8988T (cell line): ENCODE measurements at regions not wholly inside any gene's neighbourhood (a gene's known extent, or its start where the extent isn't known, plus 50 kb on each side); places are given as distances from the start of the nearest gene placed in this dataset.
"Not testable (repeated sequence)": the region's sequence is repeated elsewhere in the genome, so short reads cannot be mapped to it uniquely, and the experiment has no call there.

ENCODE experiments used
- DNase-seq: peaks from one replicate; pipeline ENCODE4 v3.0.0; 2011

DNA sequence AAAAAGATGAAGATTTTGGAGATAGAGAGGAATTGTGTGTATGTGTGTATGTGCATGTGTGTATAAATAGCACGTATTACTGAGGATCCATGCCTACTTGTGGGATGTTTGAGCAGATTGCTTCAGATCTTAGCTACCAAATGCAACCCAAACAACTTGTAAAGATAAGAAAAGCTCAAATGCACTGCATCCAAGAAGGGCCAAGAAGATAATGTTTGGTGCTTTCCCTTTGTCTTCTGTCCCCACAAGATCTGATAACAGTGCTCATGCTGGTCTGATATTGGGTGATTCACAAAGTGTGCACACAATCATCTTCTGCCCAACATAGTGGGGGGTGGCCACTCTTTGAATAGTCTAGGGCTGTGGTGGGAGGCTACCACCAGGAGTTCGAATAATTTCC is 284.8 kb upstream of the CYRIA start:
- DNase-seq = no peak

DNA sequence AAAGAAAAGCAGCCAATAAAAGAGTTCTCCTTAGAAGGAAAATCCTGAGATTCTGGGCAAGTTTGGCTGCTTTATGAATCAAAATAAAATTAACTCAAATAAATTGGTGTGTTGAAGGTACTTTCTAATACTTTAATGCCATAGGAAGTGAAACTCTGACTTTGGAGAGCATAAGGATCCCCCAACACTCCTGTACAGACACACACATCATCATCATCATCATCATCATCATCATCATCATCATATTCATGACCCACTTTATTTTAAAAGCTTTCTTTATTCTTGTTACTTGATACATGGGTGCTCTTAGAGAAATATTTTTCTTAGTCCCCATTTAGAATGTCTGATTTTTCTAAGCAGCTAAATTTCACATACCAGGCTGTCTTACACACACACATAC is 283.1 kb upstream of the CYRIA start:
- DNase-seq = no peak

DNA sequence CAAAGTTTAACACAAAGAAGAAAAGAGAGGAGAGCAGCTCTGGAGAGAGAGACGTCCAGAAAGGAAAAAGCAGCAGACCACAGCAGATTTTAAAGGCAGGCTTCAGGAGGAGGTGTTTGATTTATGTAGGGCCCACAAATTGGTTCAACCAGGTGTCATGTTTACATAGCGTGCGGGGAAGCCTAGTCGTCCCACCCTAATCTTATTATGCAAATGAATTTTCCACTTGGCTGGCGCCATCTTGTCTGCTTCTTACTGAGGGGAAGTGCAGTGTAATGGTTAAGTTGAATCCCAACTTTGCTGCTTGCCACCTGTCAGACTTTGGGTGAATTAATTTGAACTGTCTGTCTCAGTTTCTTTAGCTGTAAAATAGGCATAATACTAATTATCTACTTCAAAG is 282.4 kb upstream of the CYRIA start:
- no peak for DNase-seq

DNA sequence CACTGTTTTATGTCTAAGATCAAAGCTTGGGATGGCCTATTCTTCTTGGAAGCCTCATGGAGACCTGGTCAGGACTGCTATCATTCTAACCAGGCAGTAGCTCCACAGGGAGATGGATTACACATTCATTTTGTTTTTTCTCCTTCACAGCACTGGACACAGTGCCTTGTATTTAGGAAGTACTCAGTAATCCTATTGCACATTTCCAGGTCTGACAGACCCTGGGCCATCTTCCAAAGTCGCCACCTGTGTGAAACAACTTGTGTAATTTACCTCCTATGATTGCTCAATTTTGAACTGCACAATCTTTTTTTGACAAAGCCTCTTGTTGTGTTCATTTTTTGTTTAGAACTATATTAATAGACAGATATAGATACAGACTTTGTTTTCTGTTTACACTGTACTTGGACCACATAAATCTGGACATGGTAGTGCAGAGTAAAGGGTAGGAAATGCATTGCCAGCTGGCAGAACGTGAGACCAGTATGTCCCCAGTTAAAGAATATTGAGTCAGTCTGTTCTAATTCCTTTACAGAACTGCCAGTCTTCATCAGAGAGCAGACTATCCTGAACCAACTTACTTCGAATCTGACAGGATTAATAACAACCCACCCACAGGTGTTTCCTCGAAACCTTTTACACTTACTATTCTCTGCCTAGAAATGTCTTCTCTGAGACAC is 277.8 kb upstream of the CYRIA start:
- DNase-seq = no peak

DNA sequence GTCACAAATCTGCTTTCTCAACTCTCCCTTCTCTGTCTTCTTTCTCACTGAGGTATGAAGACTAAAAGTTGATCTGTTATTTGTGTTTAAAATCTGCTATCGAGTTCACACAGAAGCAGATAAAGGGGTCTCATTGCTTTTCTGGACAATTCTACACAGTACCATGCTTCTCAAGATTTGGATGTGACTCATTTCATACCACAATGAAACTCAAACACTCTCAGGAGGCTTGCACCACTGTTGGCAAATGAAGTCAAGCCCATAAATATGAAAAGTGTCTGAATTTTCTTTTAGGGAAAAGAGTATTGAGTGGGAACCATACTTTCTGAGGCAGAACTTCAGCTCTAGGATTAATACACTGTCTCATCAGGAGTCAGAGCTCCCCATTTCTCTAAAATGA is 274.6 kb upstream of the CYRIA start:
- DNase-seq = no peak

DNA sequence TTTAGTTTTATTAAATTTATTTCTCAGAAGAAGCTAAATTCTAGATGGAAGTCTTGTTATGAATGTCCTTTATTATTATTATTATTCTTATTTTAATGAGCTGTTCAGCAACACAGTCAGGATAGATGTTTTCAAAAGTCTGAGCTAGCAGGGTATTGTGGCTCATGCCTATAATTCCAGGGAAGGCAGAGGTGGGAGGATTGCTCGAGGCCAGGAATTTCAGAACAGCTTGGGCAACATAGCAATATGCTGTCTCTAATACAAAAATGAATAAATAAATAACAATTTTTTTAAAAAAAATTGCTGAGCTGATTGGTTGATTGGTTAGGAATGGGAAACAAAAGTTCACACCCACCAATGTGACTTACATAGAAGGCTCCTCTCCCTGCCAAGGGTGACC is 274.1 kb upstream of the CYRIA start:
- no peak for DNase-seq

DNA sequence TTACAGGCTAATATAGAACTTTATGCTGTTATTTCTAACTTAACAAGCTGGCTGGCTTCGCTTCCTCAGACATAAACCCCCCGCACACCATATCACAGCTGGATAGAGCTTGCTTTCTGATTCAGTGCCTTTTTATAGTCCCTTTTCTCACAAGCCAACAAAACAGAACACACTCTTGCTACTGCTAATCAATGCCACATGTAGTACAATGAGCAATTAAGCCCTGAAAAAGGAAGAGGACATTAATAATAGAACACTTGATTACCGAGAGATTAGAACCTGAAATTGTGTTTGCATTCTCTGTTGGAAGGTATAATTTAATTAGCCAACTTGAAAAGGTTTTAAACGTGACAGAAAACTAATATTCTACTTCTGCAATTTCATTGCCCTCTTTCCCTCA is 267.7 kb upstream of the CYRIA start:
- DNase-seq = no peak

DNA sequence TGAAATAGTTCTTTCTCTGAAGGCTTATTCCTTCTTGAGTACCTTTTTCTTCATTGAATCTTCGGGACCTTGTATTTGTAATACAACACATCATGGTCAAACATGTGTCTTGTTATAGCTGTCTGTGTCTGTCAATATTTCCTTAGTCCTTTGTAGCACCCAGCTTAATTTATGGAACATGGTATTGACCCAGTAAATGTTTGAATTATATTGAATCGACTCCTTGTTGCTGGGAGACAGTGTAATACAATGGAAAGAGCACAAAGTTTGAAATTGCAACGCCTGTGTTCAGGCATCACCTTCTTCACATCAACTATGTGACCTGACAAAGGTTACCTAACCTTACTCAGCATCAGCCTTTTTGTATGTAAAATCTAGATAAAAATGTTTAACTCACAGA is 267.2 kb upstream of the CYRIA start:
- no peak for DNase-seq

DNA sequence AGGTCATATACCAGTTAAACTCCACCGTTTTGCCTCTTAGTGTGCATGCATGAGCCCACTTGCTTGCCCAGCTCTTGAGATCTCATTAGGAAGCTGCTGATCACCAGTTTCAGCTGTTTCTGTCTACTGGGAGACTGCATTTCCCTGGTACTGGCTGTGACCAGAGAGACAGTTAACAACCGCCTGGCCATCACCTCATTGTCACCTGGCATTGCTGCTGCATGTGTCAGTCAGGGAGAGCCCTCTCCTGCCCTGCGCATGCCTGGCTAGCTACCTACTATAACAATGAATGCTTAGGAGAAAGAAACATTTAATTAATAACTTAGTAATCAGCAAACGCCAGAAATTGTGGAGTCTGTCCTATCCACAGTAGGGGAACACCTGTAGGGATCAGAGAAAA is 265.8 kb upstream of the CYRIA start:
- no peak for DNase-seq

DNA sequence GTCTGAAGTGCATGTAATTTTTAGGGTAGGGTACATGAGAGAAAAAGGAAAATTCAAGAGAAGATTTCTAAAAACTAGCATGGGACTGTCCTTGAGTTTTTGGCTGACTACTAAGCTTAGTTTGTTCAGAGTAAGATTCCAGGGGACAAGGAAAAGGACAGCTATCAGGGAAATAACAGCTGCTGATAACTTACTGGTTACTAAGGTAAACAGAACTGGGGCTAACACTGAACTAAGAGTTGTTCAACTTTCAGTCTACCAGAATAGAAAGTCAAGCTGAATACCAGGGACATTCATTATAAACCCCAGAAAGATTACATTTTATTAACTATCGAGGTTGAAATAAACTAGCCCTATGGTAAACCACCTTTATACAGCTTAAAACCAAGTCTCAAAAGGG is 261.8 kb upstream of the CYRIA start:
- DNase-seq = no peak

DNA sequence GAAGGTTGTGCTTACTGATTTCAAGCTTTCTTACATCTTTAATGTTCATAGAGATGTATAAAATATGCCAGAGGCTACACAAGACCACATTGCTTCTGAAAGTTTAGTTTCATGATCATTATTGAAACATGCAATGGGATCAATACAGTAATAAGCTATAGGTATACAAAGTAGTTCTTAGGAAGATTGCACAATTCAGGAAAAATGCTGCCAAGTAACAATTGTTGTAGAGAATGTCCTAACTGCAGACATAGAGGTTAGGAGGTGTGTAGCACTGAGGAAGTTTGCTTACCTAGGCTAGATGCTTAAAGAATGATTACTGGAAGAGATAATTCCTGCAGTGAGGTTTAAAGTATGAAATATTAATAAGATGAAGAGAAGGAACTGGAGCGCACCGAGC is 259.5 kb upstream of the CYRIA start:
- DNase-seq = no peak

DNA sequence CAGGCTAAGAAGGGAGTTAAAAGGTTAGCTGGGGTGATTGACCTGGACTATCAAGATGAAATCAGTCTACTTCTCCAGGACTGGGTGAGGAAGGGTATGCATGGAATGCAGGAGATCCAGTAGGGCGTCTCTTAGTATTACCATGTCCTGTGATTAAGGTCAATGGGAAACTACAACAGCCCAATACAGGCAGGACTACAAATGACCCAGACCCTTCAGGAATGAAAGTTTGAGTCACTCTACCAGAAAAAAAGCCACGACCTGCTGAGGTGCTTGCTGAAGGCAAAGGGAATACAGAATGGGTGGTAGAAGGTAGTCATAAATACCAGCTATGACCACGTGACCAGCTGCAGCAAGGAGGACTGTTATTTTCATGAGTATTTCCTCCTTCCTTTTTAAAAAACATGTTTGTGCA is 249.7 kb upstream of the CYRIA start:
- DNase-seq = not testable (repeated sequence)

DNA sequence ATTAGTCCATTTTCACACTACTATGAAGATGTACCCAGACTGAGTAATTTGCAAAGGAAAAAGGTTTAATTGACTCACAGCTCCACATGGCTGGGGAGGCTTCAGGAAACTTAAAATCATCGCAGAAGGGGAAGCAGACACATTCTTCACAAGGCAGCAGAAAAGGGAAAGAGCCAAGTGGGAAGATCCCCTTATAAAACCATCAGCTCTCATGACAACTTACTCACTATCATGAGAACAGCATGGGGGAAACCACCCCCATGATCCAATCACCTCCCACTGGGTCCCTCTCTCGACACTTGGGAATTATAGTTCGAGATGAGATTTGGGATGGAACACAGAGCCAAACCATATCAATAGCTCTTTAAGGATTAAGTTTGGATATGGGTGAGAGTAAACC is 246.1 kb upstream of the CYRIA start:
- no peak for DNase-seq

DNA sequence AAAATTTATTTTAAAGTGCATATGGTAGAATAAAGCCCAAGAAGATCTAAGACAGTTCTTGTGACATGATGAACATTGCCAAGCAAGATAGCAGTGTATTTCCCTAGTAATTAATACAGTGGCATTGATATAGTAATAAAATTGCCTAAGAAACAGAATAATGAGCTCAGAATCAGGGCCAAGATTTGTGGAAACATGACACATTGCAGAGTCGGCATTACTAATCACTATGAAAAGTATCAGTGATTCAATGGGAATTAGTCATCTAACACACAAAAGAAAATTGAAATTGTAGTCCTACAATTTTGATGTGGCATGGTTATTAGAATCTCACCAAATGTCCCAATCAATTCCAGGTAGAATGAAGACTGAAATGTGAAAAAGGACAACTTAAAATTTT is 243.0 kb upstream of the CYRIA start:
- no peak for DNase-seq

DNA sequence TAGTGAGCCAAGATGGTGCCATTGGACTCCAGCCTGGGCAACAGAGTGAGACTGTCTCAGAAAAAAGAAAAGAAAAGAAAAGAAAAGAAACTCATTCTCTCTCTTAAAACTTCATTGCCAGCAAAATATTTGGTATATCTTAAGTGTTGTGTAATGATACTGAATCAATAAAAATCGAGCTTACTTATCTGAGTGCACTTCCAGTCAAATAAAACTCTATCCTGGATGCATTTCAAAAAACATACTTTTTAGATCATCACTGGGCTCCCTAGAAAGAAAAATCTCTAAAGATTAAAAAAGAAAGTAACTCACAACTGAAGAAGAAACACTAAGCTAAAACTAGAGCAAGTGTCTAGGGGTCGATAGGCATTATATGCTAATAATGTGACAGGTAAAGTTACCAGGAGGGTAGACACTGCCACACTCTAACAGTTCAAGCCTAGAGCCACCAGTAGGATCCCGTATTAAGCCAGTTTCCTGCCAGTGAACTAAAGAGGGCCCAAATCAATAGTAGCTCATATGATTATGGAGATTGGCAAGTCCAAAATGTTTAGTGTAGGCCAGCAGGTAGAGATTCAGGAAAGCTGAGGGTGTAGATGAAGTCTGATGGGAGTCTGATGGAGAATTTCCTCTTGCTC is 242.1 kb upstream of the CYRIA start:
- no peak for DNase-seq

DNA sequence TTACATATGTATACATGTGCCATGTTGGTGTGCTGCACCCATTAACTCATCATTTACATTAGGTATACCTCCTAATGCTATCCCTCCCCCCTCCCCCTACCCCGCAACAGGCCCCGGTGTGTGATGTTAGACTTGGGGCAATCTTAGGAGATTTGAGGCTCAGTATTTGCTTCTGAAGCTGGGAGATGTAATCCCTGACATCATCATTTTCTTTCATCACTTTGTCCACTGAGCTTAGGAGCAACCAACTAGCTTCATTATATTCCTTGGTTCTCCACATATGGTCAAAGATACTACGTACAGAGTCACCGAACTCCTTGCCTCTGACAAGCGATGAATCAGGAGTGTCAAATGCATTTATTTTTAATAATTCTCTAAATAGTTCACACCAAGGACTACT is 239.7 kb upstream of the CYRIA start:
- not testable (repeated sequence) for DNase-seq

DNA sequence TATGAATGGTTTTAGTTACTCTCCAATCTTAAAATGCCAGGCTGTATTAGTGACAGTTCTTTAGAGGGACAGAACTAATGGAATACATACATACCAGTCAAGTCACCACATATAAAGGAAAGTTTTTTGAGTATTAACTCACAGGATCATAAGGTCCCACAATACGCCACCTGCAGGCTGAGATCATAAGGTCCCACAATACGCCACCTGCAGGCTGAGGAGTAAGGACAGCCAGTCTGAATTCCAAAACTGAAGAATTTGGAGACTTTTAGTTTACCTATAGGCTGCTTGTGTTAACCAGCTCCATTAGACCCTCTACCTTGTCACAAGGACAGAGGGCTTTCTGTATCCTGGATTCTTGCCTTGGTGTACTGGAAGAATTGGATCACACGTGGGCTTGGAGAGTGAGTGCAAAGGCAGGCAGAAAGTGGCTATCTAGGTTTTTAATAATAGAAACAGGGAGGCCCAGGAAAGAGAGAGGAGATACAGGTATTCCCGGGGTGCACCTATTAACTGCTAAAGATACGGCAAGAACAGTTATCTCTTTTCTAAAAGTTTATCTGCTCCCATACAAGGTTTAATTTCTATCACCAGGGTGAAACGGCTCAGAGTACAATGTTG is 234.9 kb upstream of the CYRIA start:
- no peak for DNase-seq

DNA sequence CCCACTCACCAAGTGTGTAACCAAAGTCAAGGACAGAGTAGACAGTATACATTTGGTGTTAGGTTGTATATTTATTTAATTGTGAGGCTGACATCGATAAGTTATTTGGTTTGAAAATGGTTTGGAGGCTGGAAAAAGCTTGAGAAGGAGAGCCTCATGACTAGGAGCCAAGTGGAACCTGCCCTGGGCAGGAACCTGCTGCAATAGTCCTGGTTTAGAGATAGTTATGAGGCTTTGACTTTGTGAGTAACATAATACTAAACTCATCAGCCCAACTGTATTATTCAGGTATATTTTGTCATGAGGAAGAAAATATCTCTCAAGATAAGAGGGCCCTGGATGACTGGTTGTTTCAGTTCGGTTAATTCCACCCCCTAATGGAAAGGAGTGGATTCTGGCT is 234.3 kb upstream of the CYRIA start:
- no peak for DNase-seq

DNA sequence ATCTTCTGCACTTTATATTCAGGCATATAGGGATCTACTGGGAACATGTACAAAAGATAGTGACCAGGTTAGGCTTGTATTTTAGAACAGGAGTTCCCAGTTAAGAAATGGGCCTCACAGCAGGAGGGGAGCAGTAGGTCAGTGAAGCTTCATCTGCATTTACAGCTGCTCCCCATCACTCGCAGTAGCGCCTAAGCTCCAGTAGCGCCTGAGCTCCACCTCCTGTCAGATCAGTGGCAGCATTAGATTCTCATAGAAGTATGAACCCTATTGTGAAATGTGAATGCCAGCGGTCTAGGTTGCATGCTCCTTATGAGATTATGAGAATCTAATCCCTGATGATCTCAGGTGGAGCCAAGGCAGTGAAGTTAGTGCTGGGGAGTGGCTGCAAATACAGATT is 224.4 kb upstream of the CYRIA start:
- DNase-seq = no peak

DNA sequence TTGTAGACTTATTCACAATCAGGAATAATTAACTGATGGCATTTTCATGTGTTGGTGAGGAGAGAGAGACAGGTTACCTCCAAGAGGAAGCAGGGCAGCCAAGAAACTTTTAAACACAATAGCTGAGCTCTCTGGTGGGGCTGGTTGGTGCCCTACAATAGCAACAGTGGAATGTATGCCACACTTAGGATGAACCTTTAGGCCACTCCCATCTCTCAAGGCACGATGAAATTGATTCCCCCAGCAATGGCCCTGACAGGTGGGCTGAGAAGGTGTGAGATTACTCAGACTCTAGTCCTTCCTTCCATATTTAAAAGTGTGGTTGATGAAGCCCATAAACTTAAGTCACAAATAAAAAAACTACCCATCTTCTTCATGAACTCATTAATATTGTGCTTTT is 219.4 kb upstream of the CYRIA start:
- DNase-seq = no peak

DNA sequence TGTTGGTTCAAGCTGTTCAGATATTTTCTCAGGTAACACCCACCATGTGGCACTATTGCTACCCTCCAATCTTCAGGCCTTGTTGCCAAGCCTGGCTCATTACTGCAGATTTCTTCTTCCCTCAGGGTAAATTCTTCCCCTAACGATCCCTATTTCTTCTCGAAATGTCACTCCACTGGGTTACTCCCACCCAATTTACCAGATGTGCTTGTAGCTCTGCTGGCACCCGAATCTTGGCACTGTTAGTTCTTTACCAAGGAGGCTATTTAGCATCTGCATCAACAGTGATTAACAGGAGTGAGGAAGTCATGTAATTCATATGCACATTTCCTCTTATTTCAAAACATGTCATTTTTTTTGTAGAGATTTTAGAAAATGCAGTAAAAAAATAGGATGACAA is 217.1 kb upstream of the CYRIA start:
- no peak for DNase-seq

DNA sequence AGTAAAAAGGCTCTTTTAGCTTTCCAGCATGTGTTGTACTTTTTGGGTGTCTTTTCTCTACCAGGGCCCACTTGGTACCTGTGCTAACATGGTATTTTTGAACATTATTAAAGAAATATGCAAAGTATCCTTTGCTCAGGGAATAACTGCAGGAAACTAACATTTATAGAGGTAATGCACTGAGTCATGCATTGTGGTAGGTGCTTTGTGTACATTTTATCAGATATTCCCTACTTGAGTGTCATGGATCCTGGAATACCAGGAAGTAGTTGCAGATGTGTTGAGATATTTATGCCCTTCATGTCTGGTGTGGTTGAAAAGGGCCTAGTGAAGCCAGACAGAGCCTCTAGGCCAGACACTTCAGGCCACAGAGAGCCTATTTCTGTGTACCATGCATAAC is 215.5 kb upstream of the CYRIA start:
- no peak for DNase-seq

DNA sequence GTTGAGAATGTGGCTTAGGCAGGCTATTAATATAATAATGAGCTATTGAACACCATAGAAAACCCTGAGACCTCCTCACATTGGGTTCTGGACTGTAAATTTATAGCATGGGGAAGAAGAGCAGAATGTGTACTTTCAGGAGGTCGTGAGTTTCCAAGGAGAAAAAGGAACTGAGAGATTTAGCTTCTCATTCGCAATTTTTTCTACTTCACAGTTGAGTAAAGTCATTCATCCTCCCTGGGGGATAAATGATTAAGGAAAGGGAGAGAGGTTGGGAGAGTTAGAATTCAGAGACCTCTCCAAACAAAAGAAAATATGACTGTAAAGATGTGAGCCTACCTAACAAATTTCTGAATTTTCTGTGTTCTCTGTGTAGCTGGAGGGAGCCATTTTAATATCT is 205.8 kb upstream of the CYRIA start:
- no peak for DNase-seq

DNA sequence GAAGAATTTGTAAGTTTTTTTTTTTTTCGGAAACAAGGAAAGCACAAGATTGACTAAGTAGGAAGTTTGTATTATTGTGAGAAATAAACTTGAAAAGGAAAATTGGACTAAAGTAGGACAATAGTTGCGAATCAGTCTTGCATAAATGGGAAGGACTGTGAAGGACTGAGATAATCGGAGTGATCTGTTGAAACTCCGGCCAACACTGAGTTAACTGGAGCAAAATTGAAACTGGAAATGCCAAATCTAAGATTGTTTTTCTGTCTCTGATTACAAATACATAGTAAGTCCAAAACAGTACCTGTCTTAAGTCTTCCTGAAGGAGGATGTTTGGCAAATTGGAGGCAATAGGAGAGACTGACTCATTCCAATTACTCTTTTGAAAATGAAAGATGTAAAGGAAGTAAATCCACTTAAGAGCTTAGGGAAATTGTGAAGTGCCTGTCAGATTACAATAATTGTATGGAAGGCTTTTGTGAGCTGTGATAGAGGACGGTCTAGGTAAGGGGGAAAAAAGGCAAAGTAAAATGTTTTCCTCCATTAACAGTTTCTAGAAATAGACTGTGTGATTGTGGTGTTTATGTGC is 204.9 kb upstream of the CYRIA start:
- DNase-seq = no peak
